Vagina (tissue), 2 donors: ENCODE measurements at regions not wholly inside any gene's neighbourhood (a gene's known extent, or its start where the extent isn't known, plus 50 kb on each side); places are given as distances from the start of the nearest gene placed in this dataset.

Experiments used
- CTCF ChIP-seq, 3 experiments: fragments of 450-650 bp in 2 of 3; fragments of 200-600 bp in 1 of 3; sonication (generic) in 1 of 3; IDR thresholded peaks; one replicate each; pipeline ENCODE4 v1.5.1; 2017 to 2019; ENCODE audit warnings: antibody characterized with exemption in 3 of 3, mild to moderate bottlenecking in 2 of 3, moderate library complexity in 2 of 3
- POLR2A ChIP-seq, 2 donors: fragments of 450-650 bp; IDR thresholded peaks; one replicate each; pipeline ENCODE4 v1.6.1; 2017; ENCODE audit warnings: antibody characterized with exemption in 2 of 2, mild to moderate bottlenecking in 2 of 2, moderate library complexity in 2 of 2

- TF ChIP-seq CTCF (IDR thresholded peaks at IDR 0.05) (no peak), POLR2A (IDR thresholded peaks at IDR 0.05) (no peak)
Observed at GRCh38 chr15:87609474-87609873, 647.1 kb downstream of the NTRK3 start.
